ENCODE measurements at regions not wholly inside any gene's neighbourhood (a gene's known extent, or its start where the extent isn't known, plus 50 kb on each side); places are given as distances from the start of the nearest gene placed in this dataset.
"Not testable (repeated sequence)": the region's sequence is repeated elsewhere in the genome, so short reads cannot be mapped to it uniquely, and the experiment has no call there.

GRCh38 chr12:16854465-16854864 is 248.5 kb upstream of the LMO3 start:
- no peak for DNase-seq

DNA sequence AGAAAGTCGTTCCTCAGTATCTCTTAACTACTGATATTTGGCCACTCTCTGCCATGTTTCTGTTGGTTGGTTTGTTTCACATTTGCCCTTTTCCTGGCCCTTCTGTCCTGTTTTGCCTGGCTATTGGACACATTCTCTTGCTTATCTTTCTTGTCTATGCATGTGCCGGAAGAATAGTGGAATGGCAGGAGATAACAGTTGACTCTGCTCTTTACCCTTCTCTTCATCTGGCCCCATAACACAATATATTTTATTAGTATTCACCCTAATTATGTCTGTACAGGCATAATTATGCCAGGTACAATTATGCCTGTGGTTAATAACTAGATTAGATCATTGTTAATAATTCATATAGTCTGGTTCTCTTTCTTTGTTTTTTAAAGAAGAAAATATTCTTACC is 243.5 kb upstream of the LMO3 start:
- DNase-seq = no peak

DNA sequence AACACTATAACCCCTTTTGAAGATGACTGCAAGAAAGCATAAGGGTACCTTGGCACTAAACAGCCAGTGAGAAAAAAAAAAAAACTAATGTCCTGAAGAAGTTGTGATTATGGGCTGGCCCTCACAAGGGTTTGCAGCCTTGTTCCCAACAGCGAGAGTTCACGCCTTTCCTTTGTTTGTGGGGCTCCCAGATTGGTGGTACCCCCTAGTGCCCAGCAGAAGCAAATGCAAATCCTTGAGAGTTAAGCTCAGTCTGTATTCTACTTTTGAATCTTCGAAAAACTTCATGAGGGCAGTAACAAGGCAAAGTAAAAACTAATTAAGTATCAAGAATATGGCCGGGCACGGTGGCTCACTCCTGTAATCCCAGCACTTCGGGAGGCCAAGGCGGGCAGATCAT is 238.9 kb upstream of the LMO3 start:
- no peak for DNase-seq

- no peak for DNase-seq
These were observed 227.5 kb upstream of the LMO3 start for GRCh38 chr12:16833376-16834015.

DNA sequence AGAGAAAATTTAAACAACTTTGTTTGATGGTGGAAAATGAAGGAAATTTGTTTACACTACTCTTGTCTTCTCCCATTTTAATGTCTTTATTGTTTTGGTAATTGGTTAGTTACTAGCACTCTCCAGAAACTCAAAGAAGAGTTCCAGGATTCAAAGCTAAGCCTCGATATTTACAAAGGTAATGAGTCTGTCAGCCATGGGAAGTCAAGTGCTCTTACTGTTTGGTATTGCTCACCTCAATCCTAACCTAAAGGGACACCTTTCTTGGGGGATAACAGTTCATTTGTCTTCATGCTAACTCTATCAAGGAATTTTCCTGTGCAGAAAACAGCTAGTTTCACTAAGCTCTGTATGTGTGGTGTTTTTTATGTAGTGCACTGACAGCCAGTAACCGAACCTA is 222.9 kb upstream of the LMO3 start:
- DNase-seq = no peak

DNA sequence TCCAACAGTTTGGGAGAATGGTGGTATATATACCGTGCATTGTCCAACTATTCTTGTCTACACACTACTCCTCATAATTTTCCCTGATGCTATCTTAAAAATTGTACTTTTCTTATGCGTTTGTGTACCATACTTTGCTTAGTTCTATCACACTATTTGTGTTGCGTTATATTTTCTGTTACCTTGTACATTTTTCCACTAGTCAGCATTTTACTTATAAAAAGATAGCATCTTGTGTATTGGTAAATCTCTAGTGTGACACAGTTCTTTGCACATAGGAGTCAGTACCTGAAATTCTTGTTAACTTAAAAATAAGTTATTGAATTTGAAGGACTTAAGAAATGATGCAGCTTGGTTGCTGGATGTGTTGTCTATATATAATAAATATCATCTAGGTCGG is 201.8 kb upstream of the LMO3 start:
- DNase-seq = no peak

- no peak for DNase-seq
These were observed 190.2 kb upstream of the LMO3 start for GRCh38 chr12:16796168-16796567.

DNA sequence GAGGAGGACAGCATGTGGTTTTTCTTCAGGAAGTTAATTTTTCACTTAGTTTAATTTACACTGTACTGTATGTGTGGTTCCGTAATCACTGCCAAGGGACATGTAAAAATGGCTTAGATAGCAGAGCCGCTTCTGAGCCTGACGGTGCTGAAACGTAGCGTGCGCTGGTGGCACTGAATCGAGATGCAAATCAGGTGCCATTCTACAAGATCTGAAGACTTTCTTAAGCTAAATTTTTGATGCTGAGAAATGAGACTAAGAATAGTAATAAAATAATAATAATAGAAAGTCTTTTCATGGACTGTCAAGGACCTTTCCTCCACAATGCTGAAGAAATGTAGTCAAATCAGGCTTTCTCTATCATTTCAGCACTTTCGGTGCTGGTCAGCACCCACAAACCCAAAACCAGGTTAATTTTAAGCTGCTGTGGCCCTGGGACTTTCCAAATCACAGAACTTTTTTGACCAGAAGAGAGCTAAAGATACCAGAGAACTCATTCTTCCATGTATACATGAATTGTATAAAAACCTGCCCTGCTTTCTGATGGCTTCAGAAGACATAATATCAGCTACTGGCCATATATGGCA is 183.3 kb upstream of the LMO3 start:
- no peak for DNase-seq

DNA sequence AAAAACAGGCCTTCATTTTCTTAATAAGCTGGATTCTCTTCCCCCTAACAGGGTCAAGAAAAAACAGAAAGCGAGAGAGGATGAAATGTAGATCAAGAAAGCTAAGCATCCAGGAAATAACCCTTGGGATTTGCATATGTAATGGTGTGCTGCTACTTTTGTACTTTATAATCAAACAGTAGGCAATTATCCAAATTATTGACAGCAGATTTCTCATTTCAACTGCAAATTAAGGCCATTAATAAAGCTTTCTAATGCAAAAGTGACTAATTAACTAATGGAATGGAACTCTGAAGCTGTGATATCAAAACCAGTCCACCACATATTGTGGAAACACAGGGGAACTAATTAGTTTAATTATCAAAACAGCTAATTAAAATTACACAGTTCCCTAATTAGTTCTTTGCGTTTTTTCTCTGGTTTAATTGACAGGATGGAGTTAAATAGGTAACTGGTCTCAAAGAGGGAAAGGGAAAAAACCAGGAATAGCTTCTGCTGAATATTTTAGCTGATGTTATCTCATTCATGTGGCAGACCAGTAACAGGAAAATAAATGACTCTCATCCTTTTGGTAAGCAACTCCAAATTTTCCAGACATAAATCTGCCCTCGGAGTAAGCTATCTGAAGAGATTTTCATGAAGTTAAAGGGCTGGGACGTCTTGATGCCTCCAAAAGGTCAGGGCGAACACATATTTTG is 182.7 kb upstream of the LMO3 start:
- no peak for DNase-seq

DNA sequence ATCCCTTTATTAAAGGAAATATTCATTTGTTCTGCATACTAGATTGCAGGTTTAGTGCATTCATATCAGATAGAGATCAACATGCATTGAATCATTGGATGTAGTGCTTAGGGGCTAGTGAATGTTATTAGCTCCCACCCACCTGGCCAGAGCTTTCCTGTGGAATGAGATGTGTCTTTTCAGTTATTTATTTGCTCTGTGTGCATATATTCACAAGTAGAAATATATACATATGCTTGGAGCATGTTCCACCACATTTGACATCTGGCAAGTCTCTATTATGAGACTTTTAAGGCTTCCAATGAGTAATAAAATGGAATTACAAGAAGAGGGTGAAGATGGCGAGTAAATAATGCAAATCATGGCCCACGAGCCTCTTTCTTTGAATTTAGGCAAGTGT is 180.0 kb upstream of the LMO3 start:
- no peak for DNase-seq

DNA sequence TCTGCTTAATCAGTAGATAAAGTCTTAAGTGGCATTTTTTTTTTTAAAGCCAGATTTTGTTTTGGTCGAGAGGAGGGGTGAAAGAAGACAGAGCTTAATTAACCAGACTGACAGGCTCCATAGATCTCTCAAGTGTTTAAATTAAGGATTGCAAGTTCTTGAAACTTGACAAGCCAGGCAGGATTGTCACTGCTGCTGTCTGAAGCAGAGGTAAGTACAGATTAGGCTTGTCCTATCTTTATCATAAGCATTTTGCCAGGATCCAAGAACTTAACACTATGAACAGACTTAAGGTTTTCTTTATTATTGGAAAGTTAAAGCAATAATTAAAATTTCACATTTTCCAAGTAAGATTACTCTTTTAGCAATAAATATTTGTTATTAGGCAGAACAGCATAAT is 179.6 kb upstream of the LMO3 start:
- DNase-seq = no peak

GRCh38 chr12:16769129-16769528 is 163.2 kb upstream of the LMO3 start:
- DNase-seq = not testable (repeated sequence)

- DNase-seq = no peak
These were observed 160.8 kb upstream of the LMO3 start for GRCh38 chr12:16766736-16767135.

DNA sequence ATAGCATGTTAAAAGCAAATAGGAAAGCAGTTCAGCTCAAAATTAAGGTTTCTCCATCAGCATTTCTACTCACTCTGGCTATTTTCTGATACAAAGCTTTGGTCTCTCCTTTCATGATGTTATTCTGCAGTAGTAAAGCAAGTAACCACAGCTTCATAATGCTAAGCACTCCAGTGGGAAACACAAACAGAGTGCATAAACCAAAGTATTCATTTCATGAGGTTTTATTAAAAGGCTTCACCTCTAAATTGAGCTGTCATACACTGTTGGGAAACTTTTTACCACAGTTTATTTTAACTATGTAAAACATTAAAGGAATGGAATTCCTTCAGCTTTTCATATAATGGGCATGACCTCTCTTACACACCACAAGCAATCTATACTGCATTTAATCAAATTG is 157.9 kb upstream of the LMO3 start:
- no peak for DNase-seq

DNA sequence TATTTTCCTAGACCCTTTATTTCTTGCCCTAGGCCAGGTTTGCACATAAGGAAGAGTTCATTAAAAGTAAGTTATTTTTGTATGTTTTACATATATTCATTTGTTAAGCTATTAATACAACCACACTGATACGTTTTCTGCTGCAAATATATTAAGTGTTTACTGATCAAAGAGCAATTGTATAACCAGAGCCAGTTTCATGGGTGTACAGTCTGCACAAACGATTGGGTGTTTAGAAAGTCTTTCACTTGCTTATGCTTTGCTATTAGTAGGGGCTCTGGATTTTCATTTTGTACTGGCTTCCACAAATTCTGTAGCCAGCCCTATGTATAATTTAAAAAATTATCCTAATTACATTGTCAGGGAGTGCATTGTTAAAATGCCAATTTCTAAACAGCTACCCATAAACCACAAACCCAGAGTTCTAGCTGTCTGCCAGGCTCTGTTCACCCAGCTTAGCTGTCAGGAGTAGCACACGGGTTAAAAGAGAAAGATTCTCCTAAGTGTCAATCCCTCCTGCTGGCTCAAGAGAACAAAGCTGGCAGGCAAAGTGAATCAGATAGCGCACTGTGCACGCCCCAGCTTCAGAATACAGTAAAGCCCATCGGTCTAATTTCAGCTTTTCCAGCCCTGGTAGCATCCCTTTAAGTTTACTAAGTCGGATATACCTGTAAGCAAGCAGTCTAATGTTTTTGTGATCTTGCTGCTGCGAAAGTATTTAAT is 151.0 kb upstream of the LMO3 start:
- no peak for DNase-seq

DNA sequence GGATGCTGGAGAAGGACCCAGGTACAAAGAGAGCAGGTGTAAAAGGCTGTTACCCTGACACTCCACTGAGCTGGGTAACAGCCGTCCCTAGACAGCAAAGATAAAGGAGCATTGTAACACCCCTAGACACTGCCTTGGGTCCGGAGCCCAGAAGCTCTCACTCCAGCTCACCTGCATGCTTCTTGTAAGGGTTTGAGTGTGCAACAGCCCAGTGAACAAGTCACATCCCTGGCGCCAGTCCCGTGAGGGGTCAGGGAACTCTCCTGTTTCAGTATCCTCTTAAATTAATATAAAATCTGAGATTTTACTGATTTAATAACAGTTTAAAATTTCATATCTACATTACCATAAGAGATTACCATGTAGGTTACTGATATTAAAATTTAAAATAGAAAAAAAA is 124.8 kb upstream of the LMO3 start:
- DNase-seq = no peak

DNA sequence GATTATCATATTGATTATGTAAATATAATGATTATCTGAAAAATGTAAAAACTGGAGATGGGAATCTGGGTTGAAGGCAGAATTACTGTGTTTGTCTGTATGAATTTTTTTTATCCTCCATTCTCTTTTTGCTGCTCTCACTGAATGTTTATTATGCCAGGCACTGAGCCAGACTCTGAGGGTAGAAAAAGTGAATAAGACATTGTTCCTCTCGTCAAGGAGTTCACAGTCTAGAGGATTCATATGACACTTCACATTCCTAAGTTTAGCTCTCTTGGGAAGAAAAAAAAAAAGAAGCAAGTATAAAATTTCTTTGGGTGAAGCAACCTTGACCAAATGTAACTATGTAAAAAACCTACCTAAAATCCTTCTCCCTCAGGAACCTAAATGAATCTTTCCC is 120.9 kb upstream of the LMO3 start:
- no peak for DNase-seq

DNA sequence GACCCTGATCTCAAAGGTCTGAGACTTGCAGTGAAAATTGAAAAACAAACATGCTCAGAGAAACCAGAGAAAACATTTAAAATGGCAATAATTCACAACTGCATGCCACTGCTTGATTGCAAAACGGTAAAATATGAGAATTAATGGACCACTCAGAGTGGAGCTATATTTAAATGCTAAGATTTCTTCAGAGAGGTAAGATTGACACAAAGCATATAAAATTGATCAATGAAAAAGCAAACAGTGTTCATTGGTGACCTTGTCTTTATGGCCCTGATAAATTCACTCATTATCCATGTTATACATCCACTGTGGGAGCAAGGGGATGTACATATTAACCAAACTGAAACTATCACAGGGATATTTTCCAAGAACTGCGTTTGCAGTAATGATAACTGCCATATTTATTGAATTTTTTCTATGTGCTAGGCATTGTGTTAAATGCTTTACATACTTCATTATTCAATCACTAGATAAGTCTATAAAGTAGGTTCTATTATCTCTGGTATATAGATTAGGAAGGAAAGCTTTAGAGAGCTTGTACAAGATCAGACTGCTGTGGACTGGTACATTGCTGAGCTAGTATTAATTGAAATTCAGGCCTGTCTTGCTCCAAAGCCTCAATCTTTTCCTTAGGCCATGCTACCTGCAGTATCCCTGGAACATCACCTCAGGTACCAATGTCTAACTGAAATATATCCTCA is 113.9 kb upstream of the LMO3 start:
- no peak for DNase-seq

GRCh38 chr12:16716928-16717327 is 111.0 kb upstream of the LMO3 start:
- DNase-seq = no peak

DNA sequence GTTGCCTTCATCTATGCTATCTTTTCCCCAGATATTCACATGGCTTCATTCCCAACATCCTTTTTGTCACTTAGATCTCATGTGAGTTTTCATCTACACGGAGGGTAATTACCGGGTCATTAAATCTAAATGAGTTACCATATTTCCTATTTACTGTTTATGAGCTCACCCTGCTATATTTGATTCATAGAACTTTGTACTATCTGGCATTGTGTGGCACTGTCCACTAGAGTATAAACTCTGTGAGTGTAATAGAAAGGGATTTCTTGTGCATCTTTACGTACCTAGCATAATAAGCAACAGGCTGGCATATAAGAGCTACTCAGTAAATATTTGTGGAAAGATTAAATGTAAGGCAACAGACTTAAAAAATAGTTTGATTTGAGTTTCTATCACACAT is 86.1 kb upstream of the LMO3 start:
- DNase-seq = no peak

GRCh38 chr12:16691624-16692023 is 85.7 kb upstream of the LMO3 start:
- DNase-seq = no peak

GRCh38 chr12:16688200-16688599 is 82.2 kb upstream of the LMO3 start:
- no peak for DNase-seq

DNA sequence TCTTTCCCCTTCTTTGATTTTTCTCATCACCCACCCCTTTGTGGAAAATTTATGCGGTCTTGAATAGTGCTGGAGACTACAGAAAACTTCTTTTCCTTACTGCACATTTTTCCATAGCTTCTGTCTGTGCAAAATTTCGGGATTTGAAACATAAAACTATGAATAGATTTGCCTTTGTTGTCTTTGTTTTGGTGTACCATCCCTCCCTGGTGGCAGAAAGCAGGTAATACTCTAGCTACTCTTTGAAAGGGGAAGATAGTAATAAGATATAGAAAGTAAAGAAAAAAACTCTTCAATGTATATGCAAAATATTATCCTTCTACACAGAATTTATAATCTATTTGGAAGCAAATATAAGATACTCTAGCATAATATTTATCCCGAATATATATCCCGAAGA is 79.1 kb upstream of the LMO3 start:
- no peak for DNase-seq
